SJSA1 (cell line): ENCODE measurements at regions not wholly inside any gene's neighbourhood (a gene's known extent, or its start where the extent isn't known, plus 50 kb on each side); places are given as distances from the start of the nearest gene placed in this dataset.

Source experiments
- DNase-seq, 2 experiments: peaks; one replicate each; pipeline ENCODE4 v3.0.0-alpha.2; 2015 to 2020; ENCODE audit warnings: low spot score in 2 of 2, low read depth in 1 of 2
- H3K27ac ChIP-seq: fragments of 250-450 bp; sonication (Bioruptor Pico); 2 replicates; pipeline ENCODE4 v1.5.1; 2020; ENCODE audit warnings: mild to moderate bottlenecking, moderate library complexity
- H3K27me3 ChIP-seq: fragments of 250-450 bp; sonication (Bioruptor Pico); replicated peaks from 2 replicates; pipeline ENCODE4 v1.5.1; 2020; ENCODE audit warnings: mild to moderate bottlenecking, moderate library complexity
- H3K36me3 ChIP-seq: fragments of 250-450 bp; sonication (Bioruptor Pico); 2 replicates; pipeline ENCODE4 v1.5.1; 2020; ENCODE audit warnings: mild to moderate bottlenecking
- H3K4me1 ChIP-seq: fragments of 250-450 bp; sonication (Bioruptor Pico); replicated peaks from 2 replicates; pipeline ENCODE4 v1.6.1; 2021; ENCODE audit warnings: mild to moderate bottlenecking
- H3K4me3 ChIP-seq: fragments of 250-450 bp; sonication (Bioruptor Pico); 2 replicates; pipeline ENCODE4 v1.5.1; 2020; ENCODE audit warnings: mild to moderate bottlenecking
- H3K9me3 ChIP-seq: fragments of 250-450 bp; sonication (Bioruptor Pico); replicated peaks from 2 replicates; pipeline ENCODE4 v1.5.1; 2020; ENCODE audit warnings: mild to moderate bottlenecking

- H3K27ac ChIP-seq: no peak overlapping the region
- no peak overlapping the region for H3K4me3 ChIP-seq
- H3K27me3 ChIP-seq: no peaks in the 10 kb centered on the region
- no peaks in the 10 kb centered on the region for H3K36me3 ChIP-seq
- no peak for DNase-seq
- no peaks in the 10 kb centered on the region for H3K9me3 ChIP-seq
- H3K4me1 ChIP-seq: no peaks in the 10 kb centered on the region
Measured at GRCh38 chr10:29918623-29919400, 140.6 kb downstream of the JCAD start.

- Histone ChIP-seq H3K4me1 (no peaks in the 10 kb centered on the region), H3K36me3 (no peaks in the 10 kb centered on the region), H3K27me3 (no peaks in the 10 kb centered on the region), H3K9me3 (no peaks in the 10 kb centered on the region), H3K27ac (no peak overlapping the region), H3K4me3 (no peak overlapping the region)
- DNase-seq: no peak
Measured at GRCh38 chr10:29917311-29917710, 142.1 kb downstream of the JCAD start.

- Histone ChIP-seq H3K27ac (no peak overlapping the region), H3K4me3 (no peak overlapping the region), H3K27me3 (no peaks in the 10 kb centered on the region), H3K36me3 (no peaks in the 10 kb centered on the region), H3K4me1 (no peaks in the 10 kb centered on the region), H3K9me3 (no peaks in the 10 kb centered on the region)
- no peak for DNase-seq
Measured at GRCh38 chr10:29916669-29917068, 142.7 kb downstream of the JCAD start.

- no peak overlapping the region for H3K27ac ChIP-seq
- H3K27me3 ChIP-seq: no peaks in the 10 kb centered on the region
- no peak for DNase-seq
- H3K9me3 ChIP-seq: no peaks in the 10 kb centered on the region
- H3K4me1 ChIP-seq: no peaks in the 10 kb centered on the region
- no peak overlapping the region for H3K4me3 ChIP-seq
- no peaks in the 10 kb centered on the region for H3K36me3 ChIP-seq
Measured at GRCh38 chr10:29914986-29915785, 144.2 kb downstream of the JCAD start.

- Histone ChIP-seq H3K4me1 (no peaks in the 10 kb centered on the region), H3K36me3 (no peaks in the 10 kb centered on the region), H3K27ac (no peak overlapping the region), H3K27me3 (0 out of 2 replicates have a peak, but pooled peaks cover 3% of the 10 kb centered on the region), H3K9me3 (no peaks in the 10 kb centered on the region), H3K4me3 (no peak overlapping the region)
- no peak for DNase-seq
Measured at GRCh38 chr10:29908962-29909361, 150.4 kb downstream of the JCAD start.

- Histone ChIP-seq H3K9me3 (0 out of 2 replicates have a peak, but pooled peaks cover 2% of the 10 kb centered on the region), H3K27ac (no peak overlapping the region), H3K4me3 (no peak overlapping the region), H3K27me3 (0 out of 2 replicates have a peak, but pooled peaks cover 3% of the 10 kb centered on the region), H3K4me1 (peaks cover 2% of the 10 kb centered on the region), H3K36me3 (no peaks in the 10 kb centered on the region)
- no peak for DNase-seq
Measured at GRCh38 chr10:29900865-29901264, 158.5 kb downstream of the JCAD start.

- no peaks in the 10 kb centered on the region for H3K36me3 ChIP-seq
- H3K27ac ChIP-seq: no peak overlapping the region
- DNase-seq: peak in 1 of 2 experiments; percentile 17
- H3K9me3 ChIP-seq: 0 out of 2 replicates have a peak, but pooled peaks cover 2% of the 10 kb centered on the region
- H3K27me3 ChIP-seq: 0 out of 2 replicates have a peak, but pooled peaks cover under 1% of the 10 kb centered on the region
- peaks cover 9% of the 10 kb centered on the region for H3K4me1 ChIP-seq
- no peak overlapping the region for H3K4me3 ChIP-seq
Measured at GRCh38 chr10:29897999-29898716, 161.2 kb downstream of the JCAD start.

- Histone ChIP-seq H3K9me3 (0 out of 2 replicates have a peak, but pooled peaks cover 2% of the 10 kb centered on the region), H3K4me3 (no peak overlapping the region), H3K27ac (no peak overlapping the region)
Measured at GRCh38 chr10:29897430-29897829, 162.0 kb downstream of the JCAD start.

GRCh38 chr10:29896053-29896452 lies 163.3 kb downstream of the JCAD start:
- Histone ChIP-seq H3K27ac (no peak overlapping the region), H3K4me1 (peaks cover 9% of the 10 kb centered on the region), H3K9me3 (0 out of 2 replicates have a peak, but pooled peaks cover 2% of the 10 kb centered on the region), H3K4me3 (no peak overlapping the region), H3K27me3 (no peaks in the 10 kb centered on the region), H3K36me3 (no peaks in the 10 kb centered on the region)
- no peak for DNase-seq

More at GRCh38 chr10:29897430-29897829, 162.0 kb downstream of the JCAD start:
- Histone ChIP-seq H3K27me3 (no peaks in the 10 kb centered on the region), H3K4me1 (peaks cover 9% of the 10 kb centered on the region), H3K36me3 (no peaks in the 10 kb centered on the region)
- DNase-seq: no peak

- H3K27ac ChIP-seq: no peak overlapping the region
- H3K36me3 ChIP-seq: no peaks in the 10 kb centered on the region
- DNase-seq: peak; percentile 56 to 73
- H3K4me1 ChIP-seq: peaks cover 9% of the 10 kb centered on the region
- H3K27me3 ChIP-seq: no peaks in the 10 kb centered on the region
- no peak overlapping the region for H3K4me3 ChIP-seq
- 0 out of 2 replicates have a peak, but pooled peaks cover 2% of the 10 kb centered on the region for H3K9me3 ChIP-seq
Measured at GRCh38 chr10:29895456-29895855, 163.9 kb downstream of the JCAD start.

- Histone ChIP-seq H3K27me3 (no peaks in the 10 kb centered on the region), H3K27ac (no peak overlapping the region), H3K4me3 (no peak overlapping the region)
Measured at GRCh38 chr10:29888321-29888720, 171.1 kb downstream of the JCAD start.

GRCh38 chr10:29886299-29886698 lies 173.1 kb downstream of the JCAD start:
- H3K27ac ChIP-seq: no peak overlapping the region
- no peak overlapping the region for H3K4me3 ChIP-seq
- no peaks in the 10 kb centered on the region for H3K36me3 ChIP-seq
- no peaks in the 10 kb centered on the region for H3K9me3 ChIP-seq
- no peaks in the 10 kb centered on the region for H3K27me3 ChIP-seq
- no peak for DNase-seq
- H3K4me1 ChIP-seq: no peaks in the 10 kb centered on the region

More at GRCh38 chr10:29888321-29888720, 171.1 kb downstream of the JCAD start:
- Histone ChIP-seq H3K9me3 (no peaks in the 10 kb centered on the region), H3K4me1 (no peaks in the 10 kb centered on the region), H3K36me3 (no peaks in the 10 kb centered on the region)
- DNase-seq: no peak

- peak in 1 of 2 experiments; percentile 23 for DNase-seq
- Histone ChIP-seq H3K27ac (no peak overlapping the region), H3K27me3 (0 out of 2 replicates have a peak, but pooled peaks cover 3% of the 10 kb centered on the region), H3K4me1 (no peaks in the 10 kb centered on the region), H3K36me3 (no peaks in the 10 kb centered on the region), H3K4me3 (no peak overlapping the region), H3K9me3 (no peaks in the 10 kb centered on the region)
Measured at GRCh38 chr10:29883231-29883630, 176.2 kb downstream of the JCAD start.
